HG03159 (cell line): ENCODE measurements at regions not wholly inside any gene's neighbourhood (a gene's known extent, or its start where the extent isn't known, plus 50 kb on each side); places are given as distances from the start of the nearest gene placed in this dataset.
"Not testable (repeated sequence)": the region's sequence is repeated elsewhere in the genome, so short reads cannot be mapped to it uniquely, and the experiment has no call there.

Experiments
- ATAC-seq: cut with Tn5 transposase; IDR thresholded peaks from one replicate; pipeline ENCODE4 v1.9.1; 2021; ENCODE audit warnings: mild to moderate bottlenecking, moderate library complexity; ENCODE audit not compliant: unreplicated experiment

GRCh38 chr10:8173243-8173865 lies 118.9 kb downstream of the GATA3 start:
- no peak for ATAC-seq

- no peak for ATAC-seq
Measured at GRCh38 chr10:8173866-8174243, 119.4 kb downstream of the GATA3 start.

DNA sequence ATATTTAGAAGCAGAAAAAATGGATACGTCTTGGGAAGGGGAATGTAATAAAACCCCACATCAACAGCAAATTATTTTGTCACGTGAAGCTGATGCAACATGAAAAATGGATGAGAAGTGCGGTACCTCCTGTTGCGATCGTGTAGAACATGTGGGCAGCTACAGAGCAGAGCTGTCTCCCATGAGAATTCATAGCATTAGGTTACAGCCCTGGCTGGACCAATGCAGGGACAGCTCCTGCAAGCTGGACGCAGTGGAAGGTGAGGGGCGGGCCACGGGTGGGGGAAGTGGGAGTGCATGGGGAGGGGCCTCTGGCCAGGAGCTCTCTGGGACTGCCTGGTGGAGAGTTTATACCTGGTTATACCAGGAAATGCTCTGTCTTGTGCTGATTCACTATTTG lies 120.3 kb downstream of the GATA3 start:
- ATAC-seq = no peak

GRCh38 chr10:8177526-8177925 lies 123.0 kb downstream of the GATA3 start:
- ATAC-seq = not testable (repeated sequence)

- not testable (repeated sequence) for ATAC-seq
Measured at GRCh38 chr10:8179773-8180172, 125.3 kb downstream of the GATA3 start.

GRCh38 chr10:8180360-8181109 lies 126.0 kb downstream of the GATA3 start:
- no peak for ATAC-seq

- ATAC-seq = no peak
Measured at GRCh38 chr10:8181496-8182157, 127.1 kb downstream of the GATA3 start.

GRCh38 chr10:8182806-8183205 lies 128.3 kb downstream of the GATA3 start:
- no peak for ATAC-seq

DNA sequence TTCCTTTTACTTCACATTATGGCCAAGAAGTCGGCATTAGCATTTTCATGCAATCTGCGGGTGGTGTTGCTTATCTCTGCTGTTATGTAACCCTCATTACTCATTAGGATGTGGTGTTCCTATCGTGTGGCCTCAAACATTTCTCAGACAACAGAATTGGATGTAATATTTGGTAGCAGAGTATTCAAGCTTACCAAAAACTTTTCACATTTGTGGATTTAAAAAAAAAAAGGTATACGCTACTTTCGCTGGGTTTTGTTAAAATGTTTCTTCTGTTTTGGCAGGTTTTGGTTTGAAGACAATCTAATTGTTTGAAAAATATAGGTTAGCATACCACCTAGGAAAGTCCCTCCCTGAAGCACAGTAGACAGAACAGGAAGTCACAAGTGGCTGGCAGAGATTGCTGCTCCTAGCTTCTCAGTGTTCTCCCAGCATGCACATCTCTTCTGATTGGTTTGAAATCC lies 128.8 kb downstream of the GATA3 start:
- peak; percentile 78 for ATAC-seq

GRCh38 chr10:8187171-8187666 lies 132.7 kb downstream of the GATA3 start:
- no peak for ATAC-seq

GRCh38 chr10:8189458-8189857 lies 135.0 kb downstream of the GATA3 start:
- ATAC-seq = no peak

- ATAC-seq = no peak
Measured at GRCh38 chr10:8192301-8192700, 137.8 kb downstream of the GATA3 start.

DNA sequence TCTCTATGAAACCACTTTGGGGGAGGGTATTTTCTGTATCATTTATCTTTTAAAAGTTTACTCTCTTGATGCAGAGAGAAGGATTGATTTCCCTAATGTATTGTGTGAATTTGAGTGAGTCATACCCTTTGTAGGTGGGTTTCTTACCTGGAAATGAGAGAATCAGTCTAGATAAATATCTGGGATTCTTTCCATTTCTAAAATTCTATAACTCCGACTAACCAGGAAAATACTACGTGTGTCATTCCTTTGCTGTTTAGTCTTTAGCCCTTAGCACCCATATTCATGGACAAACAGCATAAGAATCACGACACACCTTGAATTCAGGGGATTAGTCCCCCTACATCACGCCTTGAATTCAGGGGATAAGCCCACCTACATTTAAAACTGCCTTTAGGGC lies 139.1 kb downstream of the GATA3 start:
- ATAC-seq = no peak

DNA sequence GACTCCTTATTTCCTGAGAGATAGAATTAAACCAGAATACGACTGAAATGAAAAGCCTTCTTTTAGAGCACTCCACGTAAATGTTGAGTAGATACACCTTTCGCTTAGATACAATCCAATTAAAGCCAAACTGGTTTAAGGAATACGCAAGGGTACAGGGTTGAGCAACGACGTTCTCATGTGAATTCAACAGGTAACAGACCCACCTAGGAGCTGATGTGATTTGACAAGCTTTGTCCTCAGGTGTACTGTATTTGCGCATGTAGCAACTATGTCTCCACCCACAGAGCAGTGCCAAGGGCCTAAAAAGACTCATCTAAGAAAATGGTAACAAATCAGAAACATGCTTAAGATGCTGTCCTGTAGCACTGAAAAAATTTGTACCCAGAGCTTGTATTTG lies 139.6 kb downstream of the GATA3 start:
- ATAC-seq = no peak

DNA sequence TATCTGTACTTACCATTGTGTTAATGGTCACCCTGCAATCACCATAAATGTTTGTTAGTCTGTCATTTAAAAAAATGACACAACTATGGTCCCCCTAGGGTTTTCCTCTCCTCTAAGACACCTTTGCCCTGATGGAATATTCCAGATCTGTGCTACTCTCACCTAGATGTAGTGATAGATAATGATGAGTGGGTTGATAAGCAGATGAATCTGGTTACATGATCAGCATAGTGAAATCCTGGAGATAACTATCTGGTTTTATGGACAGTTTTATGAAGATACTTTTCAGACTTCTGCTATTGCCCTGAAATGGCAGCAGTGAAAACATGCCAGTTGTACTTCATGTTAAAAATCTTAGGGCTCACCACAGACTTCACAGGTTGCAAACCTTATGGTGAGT lies 152.4 kb downstream of the GATA3 start:
- no peak for ATAC-seq

DNA sequence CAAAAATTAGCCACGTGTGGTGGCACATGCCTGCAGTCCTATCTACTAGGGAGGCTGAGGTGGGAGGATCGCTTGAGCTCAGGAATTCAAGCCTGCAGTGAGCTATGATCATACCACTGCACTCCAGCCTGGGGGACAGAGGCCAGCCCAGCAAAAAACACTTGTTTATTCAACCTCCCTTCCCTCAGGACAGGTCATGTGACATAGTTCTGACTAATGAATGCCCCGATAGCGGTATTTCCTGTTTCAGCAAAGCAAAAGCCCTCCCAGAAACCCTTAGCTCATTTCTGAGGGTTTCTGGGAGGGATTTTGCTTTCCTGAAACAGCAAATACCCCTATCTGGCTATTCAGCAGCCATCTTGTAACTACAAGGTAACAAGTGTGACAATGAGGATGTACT lies 157.1 kb downstream of the GATA3 start:
- no peak for ATAC-seq

DNA sequence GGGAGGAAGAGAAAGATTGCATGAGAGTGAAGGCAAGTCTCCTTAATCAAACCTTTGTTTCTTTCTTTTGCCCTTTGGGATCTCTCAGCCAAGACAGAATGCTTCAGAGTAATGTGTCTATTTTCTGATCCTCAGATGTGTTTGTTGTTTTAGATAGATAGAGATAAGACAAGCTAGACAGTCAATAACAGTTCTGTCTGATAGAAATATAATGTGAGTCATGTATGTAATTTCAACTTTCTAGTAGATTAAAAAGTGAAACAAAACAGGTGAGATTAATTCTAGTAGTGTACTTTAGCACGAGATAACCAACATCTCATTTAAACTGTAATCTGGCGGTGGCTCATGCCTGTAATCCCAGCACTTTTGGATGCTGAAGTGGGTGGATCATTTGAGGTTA lies 159.2 kb downstream of the GATA3 start:
- ATAC-seq = no peak

- ATAC-seq = no peak
Measured at GRCh38 chr10:8214587-8214986, 160.1 kb downstream of the GATA3 start.

DNA sequence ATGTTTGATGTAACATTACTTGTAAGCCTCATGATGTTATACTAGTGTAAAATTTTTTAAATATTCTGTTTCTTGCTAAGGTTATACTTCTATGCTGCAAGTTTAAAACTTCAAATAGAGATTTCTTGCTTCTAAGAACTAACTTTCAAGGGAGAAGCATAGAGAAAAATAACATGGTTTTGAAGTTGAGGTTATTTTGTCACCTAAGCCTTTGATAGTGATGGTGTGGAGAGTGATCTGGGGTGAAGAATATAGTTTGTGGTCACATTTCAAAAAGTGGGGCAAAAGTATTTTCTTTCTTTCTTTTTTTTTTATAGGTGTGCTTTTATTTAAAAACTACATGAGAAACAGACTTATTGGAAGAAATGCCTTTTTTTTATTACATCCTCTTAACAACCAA lies 162.4 kb downstream of the GATA3 start:
- no peak for ATAC-seq

DNA sequence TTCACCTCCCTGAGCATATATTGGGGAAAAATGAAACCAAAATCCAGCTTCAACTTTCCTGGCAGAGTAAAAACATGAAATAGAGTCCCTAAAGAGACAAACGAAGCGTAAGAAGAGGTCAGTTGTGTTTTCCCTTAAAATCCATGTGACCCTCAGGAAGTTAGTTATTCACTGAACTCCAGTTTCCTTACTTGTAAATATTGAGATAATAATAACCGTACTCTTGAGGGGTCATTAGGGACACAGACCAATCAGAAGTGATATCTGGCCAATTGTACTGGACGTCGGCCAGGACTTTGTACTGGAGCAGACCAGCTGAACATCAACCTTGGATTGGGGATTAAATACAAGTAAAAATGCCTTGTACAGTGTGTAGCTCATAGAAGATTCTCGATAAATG lies 167.0 kb downstream of the GATA3 start:
- ATAC-seq = no peak

GRCh38 chr10:8224591-8224990 lies 170.1 kb downstream of the GATA3 start:
- ATAC-seq = no peak

DNA sequence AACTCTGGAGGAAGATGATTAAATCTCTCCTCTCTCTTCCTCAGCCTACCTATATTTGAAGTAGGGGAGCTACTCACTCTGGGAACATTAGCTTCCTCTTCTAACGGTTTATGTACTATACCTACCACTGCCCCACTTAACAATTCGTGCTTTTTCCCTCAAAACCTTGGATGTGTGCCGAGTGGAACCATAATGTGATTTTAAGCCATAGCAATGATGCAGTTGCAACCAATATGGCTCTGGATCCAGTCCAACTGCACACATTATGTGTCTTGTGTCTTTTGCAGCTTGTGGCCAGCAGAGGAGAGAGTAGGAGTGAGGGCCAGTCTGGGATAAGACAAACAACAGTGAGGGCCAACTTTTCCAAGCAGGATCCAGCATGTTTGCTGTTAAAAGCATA lies 170.7 kb downstream of the GATA3 start:
- no peak for ATAC-seq
